Keratinocyte (primary cell): ENCODE measurements at regions not wholly inside any gene's neighbourhood (a gene's known extent, or its start where the extent isn't known, plus 50 kb on each side); places are given as distances from the start of the nearest gene placed in this dataset.

Experiments used
- DNase-seq: peaks from one replicate; pipeline ENCODE4 v3.0.0-alpha.2; 2011; ENCODE audit warnings: low read depth, missing footprints, low spot score
- FAIRE-seq: peaks from 2 replicates; lab custom pipeline; 2011; peaks lifted over from hg19 to GRCh38; lab: Jason Lieb, UNC
- H2AFZ ChIP-seq: 2 replicates; pipeline ENCODE4 v1.6.0; 2012; ENCODE audit warnings: low read length, control low read depth, inconsistent platforms; ENCODE audit not compliant: control insufficient read depth
- H3K27ac ChIP-seq: 2 replicates; pipeline ENCODE4 v1.5.1; 2011; ENCODE audit warnings: low read length; ENCODE audit not compliant: control insufficient read depth, insufficient read depth
- H3K27me3 ChIP-seq: 3 replicates; pipeline ENCODE4 v1.6.0; 2011; ENCODE audit warnings: low read length; ENCODE audit not compliant: control insufficient read depth, insufficient read depth; ENCODE audit errors: extremely low read depth
- H3K36me3 ChIP-seq, 2 experiments: 2 replicates in 1 of 2; 3 replicates in 1 of 2; pipeline ENCODE4 v1.5.1; 2011; ENCODE audit warnings: low read length in 2 of 2, mild to moderate bottlenecking in 1 of 2; ENCODE audit not compliant: control insufficient read depth in 2 of 2, insufficient read depth in 2 of 2; ENCODE audit errors: extremely low read depth in 1 of 2
- H3K4me1 ChIP-seq: 3 replicates; pipeline ENCODE4 v1.5.1; 2011; ENCODE audit warnings: low read length; ENCODE audit not compliant: control insufficient read depth, insufficient read depth; ENCODE audit errors: extremely low read depth
- H3K4me2 ChIP-seq: 3 replicates; pipeline ENCODE4 v1.6.0; 2011; ENCODE audit warnings: low read depth, low read length; ENCODE audit not compliant: control insufficient read depth, insufficient read depth; ENCODE audit errors: extremely low read depth
- H3K4me3 ChIP-seq, 3 experiments: fragments of 200-600 bp in 1 of 3; sonication (generic) in 1 of 3; 2 replicates in 2 of 3; 3 replicates in 1 of 3; pipeline ENCODE4 v1.5.1; 2011 to 2016; ENCODE audit warnings: low read length in 3 of 3, mild to moderate bottlenecking in 3 of 3, control low read depth in 2 of 3, inconsistent platforms in 1 of 3, low read depth in 1 of 3, mixed read lengths in 1 of 3, mixed run types in 1 of 3, moderate library complexity in 1 of 3; ENCODE audit not compliant: control insufficient read depth in 2 of 3, insufficient read depth in 2 of 3; ENCODE audit errors: extremely low read depth in 1 of 3
- H3K79me2 ChIP-seq: 2 replicates; pipeline ENCODE4 v1.6.0; 2012; ENCODE audit warnings: low read length; ENCODE audit not compliant: control insufficient read depth, insufficient read depth
- H3K9ac ChIP-seq: 3 replicates; pipeline ENCODE4 v1.6.0; 2011; ENCODE audit warnings: low read length; ENCODE audit not compliant: control insufficient read depth, insufficient read depth; ENCODE audit errors: extremely low read depth
- H3K9me1 ChIP-seq: 3 replicates; pipeline ENCODE4 v1.6.0; 2011; ENCODE audit warnings: low read length; ENCODE audit not compliant: control insufficient read depth, insufficient read depth; ENCODE audit errors: extremely low read depth
- H3K9me3 ChIP-seq: 2 replicates; pipeline ENCODE4 v1.5.1; 2012; ENCODE audit warnings: low read depth, low read length; ENCODE audit not compliant: control insufficient read depth
- H4K20me1 ChIP-seq: 3 replicates; pipeline ENCODE4 v1.6.0; 2011; ENCODE audit warnings: low read length; ENCODE audit not compliant: control insufficient read depth, insufficient read depth; ENCODE audit errors: extremely low read depth
- CTCF ChIP-seq, 3 experiments: IDR thresholded peaks in 1 of 3; conservative IDR thresholded peaks in 1 of 3; optimal IDR thresholded peaks in 1 of 3; 2 replicates in 2 of 3; 3 replicates in 1 of 3; pipeline versions ENCODE3 to v1.5.1; 2011; ENCODE audit warnings: low read length in 3 of 3, mild to moderate bottlenecking in 3 of 3, moderate library complexity in 2 of 3, control low read depth in 1 of 3, inconsistent platforms in 1 of 3; ENCODE audit not compliant: insufficient read depth in 2 of 3; ENCODE audit errors: extremely low read depth in 1 of 3
- EZH2 ChIP-seq: IDR thresholded peaks from one replicate; pipeline ENCODE4 v1.6.1; 2012; ENCODE audit warnings: inconsistent platforms, mild to moderate bottlenecking, low read length, moderate library complexity
- dilution Hi-C: fragments of 300-500 bp; cut with MboI; formaldehyde crosslinking; loops from one replicate; pipeline ENCODE4 v1.7.0; 2020; ENCODE audit warnings: low sequenced_read_pairs; ENCODE audit not compliant: extremely low pct_ligation_motif_present

- H2AFZ ChIP-seq: no peak overlapping the region
- dilution Hi-C loops: no loop called here
- H3K4me3 ChIP-seq: no peak overlapping the region
- no peaks in the 10 kb centered on the region for H3K36me3 ChIP-seq
- no peaks in the 10 kb centered on the region for H3K9me3 ChIP-seq
- H3K9ac ChIP-seq: no peak overlapping the region
- FAIRE-seq: no peak
- no peak for DNase-seq
- no peak for TF ChIP-seq EZH2
- no peaks in the 10 kb centered on the region for H3K4me1 ChIP-seq
- no peaks in the 10 kb centered on the region for H3K9me1 ChIP-seq
- H4K20me1 ChIP-seq: no peaks in the 10 kb centered on the region
- H3K27me3 ChIP-seq: no peaks in the 10 kb centered on the region
- H3K79me2 ChIP-seq: no peaks in the 10 kb centered on the region
- no peak overlapping the region for H3K4me2 ChIP-seq
- H3K27ac ChIP-seq: no peak overlapping the region
Observed at GRCh38 chr3:118204052-118204656, 830.5 kb downstream of the IGSF11 start.

DNA sequence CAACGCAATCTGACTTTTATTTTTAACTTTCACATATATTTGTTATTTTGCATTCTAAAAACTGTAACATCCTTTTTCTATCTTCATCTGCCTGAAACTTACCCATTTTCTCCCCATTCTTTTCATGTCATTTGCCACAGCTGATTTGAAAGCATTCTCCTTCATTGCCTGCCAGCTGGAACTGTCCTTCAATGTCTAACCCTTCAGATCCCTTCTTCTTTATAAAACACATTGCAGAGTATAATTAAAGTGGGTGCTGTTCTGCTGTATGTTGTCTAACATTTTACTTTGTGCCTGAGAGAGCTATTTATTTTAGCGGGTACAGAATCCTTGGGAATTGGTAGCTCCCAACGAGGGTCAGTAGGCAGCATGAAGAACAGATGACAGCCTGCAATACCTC lies 827.4 kb downstream of the IGSF11 start:
- Histone ChIP-seq H3K9ac (no peak overlapping the region), H4K20me1 (no peaks in the 10 kb centered on the region), H3K4me2 (no peak overlapping the region), H3K27ac (no peak overlapping the region), H3K9me1 (no peaks in the 10 kb centered on the region), H3K4me3 (no peak overlapping the region), H2AFZ (no peak overlapping the region), H3K9me3 (no peaks in the 10 kb centered on the region), H3K36me3 (no peaks in the 10 kb centered on the region), H3K27me3 (no peaks in the 10 kb centered on the region), H3K4me1 (no peaks in the 10 kb centered on the region), H3K79me2 (no peaks in the 10 kb centered on the region)
- no peak for DNase-seq
- dilution Hi-C loops: no loop called here
- FAIRE-seq: no peak
- TF ChIP-seq CTCF (optimal IDR thresholded peaks at IDR 0.05 in 1 of 3, IDR thresholded peaks at IDR 0.05 in 1 of 3, conservative IDR thresholded peaks at IDR 0.05 in 1 of 3; ENCODE audit: extremely low read depth in 1 of 3, insufficient read depth in 2 of 3, low read length in 3 of 3) (no peak), EZH2 (no peak)

- Histone ChIP-seq H3K9ac (no peak overlapping the region), H3K79me2 (no peaks in the 10 kb centered on the region)
- FAIRE-seq: no peak
Observed at GRCh38 chr3:118208642-118209041, 826.0 kb downstream of the IGSF11 start.

More at GRCh38 chr3:118208642-118209041, 826.0 kb downstream of the IGSF11 start:
- dilution Hi-C loops: no loop called here
- Histone ChIP-seq H3K9me1 (no peaks in the 10 kb centered on the region), H3K4me3 (no peak overlapping the region), H3K27ac (no peak overlapping the region), H3K4me2 (no peak overlapping the region), H2AFZ (no peak overlapping the region), H3K27me3 (no peaks in the 10 kb centered on the region), H4K20me1 (no peaks in the 10 kb centered on the region), H3K9me3 (no peaks in the 10 kb centered on the region), H3K4me1 (no peaks in the 10 kb centered on the region), H3K36me3 (no peaks in the 10 kb centered on the region)
- no peak for TF ChIP-seq EZH2
- TF ChIP-seq CTCF (optimal IDR thresholded peaks at IDR 0.05 in 1 of 3, IDR thresholded peaks at IDR 0.05 in 1 of 3, conservative IDR thresholded peaks at IDR 0.05 in 1 of 3; ENCODE audit: extremely low read depth in 1 of 3, insufficient read depth in 2 of 3, low read length in 3 of 3): no peak
- no peak for DNase-seq
